ENCODE measurements at regions not wholly inside any gene's neighbourhood (a gene's known extent, or its start where the extent isn't known, plus 50 kb on each side); places are given as distances from the start of the nearest gene placed in this dataset.

- 60 to 77% (median 68%) methylated on average over 3 of the region's 3 CpGs for WGBS, 4 donors
- DNase-seq = no peak
Measured at GRCh38 chr9:80507611-80508010, 935.8 kb downstream of the TLE4 start.

GRCh38 chr9:80504601-80505230, 933.0 kb downstream of the TLE4 start:
- Histone ChIP-seq H3K4me1 (peaks cover 0 to 20% (median 3%) of the 10 kb centered on the region in 12 donors), H3K27me3 (no peaks in the 10 kb centered on the region), H3K27ac (peak overlapping the region in 6 of 12 donors; percentile 39 to 64 (median 51)), H3K4me3 (no peak overlapping the region), H3K36me3 (no peaks in the 10 kb centered on the region), H3K9me3 (no peaks in the 10 kb centered on the region)
- intact Hi-C loops (cut with DNase I) = loop anchor here in 1 of 10 donors (10.0 kb wide), 1 partner anchor 60 kb away; no protein-coding TSS in a partner anchor
- DNase-seq = no peak
- no peak for ATAC-seq
- WGBS, 4 donors = 38 to 45% (median 43%) methylated on average over 7 of the region's 7 CpGs
- TF ChIP-seq CTCF (IDR thresholded peaks at IDR 0.05) (no peak), POLR2A (IDR thresholded peaks at IDR 0.05) (no peak)

More at GRCh38 chr9:80507611-80508010, 935.8 kb downstream of the TLE4 start:
- no peak overlapping the region for H3K27ac ChIP-seq
- intact Hi-C loops (cut with DNase I) = loop anchor here in 1 of 10 donors (10.0 kb wide), 1 partner anchor 57 kb away; no protein-coding TSS in a partner anchor
- ATAC-seq = no peak
- peaks cover 0 to 20% (median 3%) of the 10 kb centered on the region in 12 donors for H3K4me1 ChIP-seq
- no peaks in the 10 kb centered on the region for H3K27me3 ChIP-seq
- no peaks in the 10 kb centered on the region for H3K36me3 ChIP-seq
- no peak overlapping the region for H3K4me3 ChIP-seq
- H3K9me3 ChIP-seq = no peaks in the 10 kb centered on the region
- TF ChIP-seq CTCF (IDR thresholded peaks at IDR 0.05) (no peak), POLR2A (IDR thresholded peaks at IDR 0.05) (no peak)

GRCh38 chr9:80503671-80504281, 932.0 kb downstream of the TLE4 start:
- Histone ChIP-seq H3K36me3 (no peaks in the 10 kb centered on the region), H3K27me3 (no peaks in the 10 kb centered on the region), H3K4me3 (no peak overlapping the region), H3K27ac (peak overlapping the region in 6 of 12 donors; percentile 39 to 64 (median 51)), H3K9me3 (no peaks in the 10 kb centered on the region), H3K4me1 (peaks cover 0 to 20% (median 3%) of the 10 kb centered on the region in 12 donors)
- whole genome bisulfite sequencing, 4 donors = 26 to 43% (median 28%) methylated on average over 2 of the region's 2 CpGs
- intact Hi-C loops (cut with DNase I) = loop anchor here in 1 of 10 donors (10.0 kb wide), 1 partner anchor 61 kb away; no protein-coding TSS in a partner anchor
- TF ChIP-seq CTCF (IDR thresholded peaks at IDR 0.05) (no peak), POLR2A (IDR thresholded peaks at IDR 0.05) (no peak)
- no peak for DNase-seq
- ATAC-seq = peak in 2 of 4 donors; percentile 48 to 65

GRCh38 chr9:80502306-80502705, 930.5 kb downstream of the TLE4 start:
- no peak for TF ChIP-seq POLR2A (IDR thresholded peaks at IDR 0.05)
- 59 to 66% (median 62%) methylated on average over 5 of the region's 5 CpGs for WGBS, 4 donors
- H3K4me3 ChIP-seq = no peak overlapping the region
- ATAC-seq (no peak), DNase-seq (no peak)
- H3K27ac ChIP-seq = no peak overlapping the region
- H3K9me3 ChIP-seq = no peaks in the 10 kb centered on the region
- peaks cover 0 to 20% (median 3%) of the 10 kb centered on the region in 12 donors for H3K4me1 ChIP-seq
- intact Hi-C loops (cut with DNase I) = loop anchor here in 1 of 10 donors (10.0 kb wide), 1 partner anchor 62 kb away; no protein-coding TSS in a partner anchor
- H3K36me3 ChIP-seq = no peaks in the 10 kb centered on the region
- H3K27me3 ChIP-seq = no peaks in the 10 kb centered on the region
